Uterus (tissue), 2 donors: ENCODE measurements at regions not wholly inside any gene's neighbourhood (a gene's known extent, or its start where the extent isn't known, plus 50 kb on each side); places are given as distances from the start of the nearest gene placed in this dataset.
"Not testable (repeated sequence)": the region's sequence is repeated elsewhere in the genome, so short reads cannot be mapped to it uniquely, and the experiment has no call there.

Experiments
- POLR2A ChIP-seq, 2 donors: fragments of 450-650 bp; IDR thresholded peaks; one replicate each; pipeline ENCODE4 v1.6.1; 2016; ENCODE audit warnings: antibody characterized with exemption in 2 of 2, mild to moderate bottlenecking in 1 of 2, moderate library complexity in 1 of 2
- TF ChIP-seq, protein P1 (sequence below), 4 experiments: fragments of 200-600 bp in 2 of 4; fragments of 450-650 bp in 2 of 4; sonication (generic) in 2 of 4; IDR thresholded peaks; one replicate each; pipeline ENCODE4 v1.5.1; 2016 to 2019; ENCODE audit warnings: antibody characterized with exemption in 4 of 4, mild to moderate bottlenecking in 2 of 4, moderate library complexity in 1 of 4

DNA sequence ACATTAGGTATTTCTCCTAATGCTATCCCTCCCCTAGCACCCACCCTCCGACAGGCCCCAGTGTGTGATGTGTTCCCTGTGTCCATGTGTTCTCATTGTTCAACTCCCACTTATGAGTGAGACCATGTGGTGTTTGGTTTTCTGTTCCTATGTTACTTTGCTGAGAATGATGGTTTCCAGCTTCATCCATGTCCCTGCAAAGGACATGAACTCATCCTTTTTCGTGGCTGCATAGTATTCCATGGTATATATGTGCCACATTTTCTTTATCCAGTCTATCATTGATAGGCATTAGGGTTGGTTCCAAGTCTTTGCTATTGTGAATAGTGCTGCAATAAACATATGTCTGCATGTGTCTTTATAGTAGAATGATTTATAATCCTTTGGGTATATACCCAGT lies 867.5 kb downstream of the TRHDE start:
- TF ChIP-seq, protein P1, sequence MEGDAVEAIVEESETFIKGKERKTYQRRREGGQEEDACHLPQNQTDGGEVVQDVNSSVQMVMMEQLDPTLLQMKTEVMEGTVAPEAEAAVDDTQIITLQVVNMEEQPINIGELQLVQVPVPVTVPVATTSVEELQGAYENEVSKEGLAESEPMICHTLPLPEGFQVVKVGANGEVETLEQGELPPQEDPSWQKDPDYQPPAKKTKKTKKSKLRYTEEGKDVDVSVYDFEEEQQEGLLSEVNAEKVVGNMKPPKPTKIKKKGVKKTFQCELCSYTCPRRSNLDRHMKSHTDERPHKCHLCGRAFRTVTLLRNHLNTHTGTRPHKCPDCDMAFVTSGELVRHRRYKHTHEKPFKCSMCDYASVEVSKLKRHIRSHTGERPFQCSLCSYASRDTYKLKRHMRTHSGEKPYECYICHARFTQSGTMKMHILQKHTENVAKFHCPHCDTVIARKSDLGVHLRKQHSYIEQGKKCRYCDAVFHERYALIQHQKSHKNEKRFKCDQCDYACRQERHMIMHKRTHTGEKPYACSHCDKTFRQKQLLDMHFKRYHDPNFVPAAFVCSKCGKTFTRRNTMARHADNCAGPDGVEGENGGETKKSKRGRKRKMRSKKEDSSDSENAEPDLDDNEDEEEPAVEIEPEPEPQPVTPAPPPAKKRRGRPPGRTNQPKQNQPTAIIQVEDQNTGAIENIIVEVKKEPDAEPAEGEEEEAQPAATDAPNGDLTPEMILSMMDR (IDR thresholded peaks at IDR 0.05): not testable (repeated sequence)
- not testable (repeated sequence) for TF ChIP-seq POLR2A (IDR thresholded peaks at IDR 0.05)
